ENCODE measurements at regions not wholly inside any gene's neighbourhood (a gene's known extent, or its start where the extent isn't known, plus 50 kb on each side); places are given as distances from the start of the nearest gene placed in this dataset.
"Not testable (repeated sequence)": the region's sequence is repeated elsewhere in the genome, so short reads cannot be mapped to it uniquely, and the experiment has no call there.

GRCh38 chr1:229907884-229908638, 159.0 kb upstream of the GALNT2 start:
- no peak for DNase-seq (ENCODE audit: extremely low read depth in 1 of 2, low read depth in 1 of 2)

DNA sequence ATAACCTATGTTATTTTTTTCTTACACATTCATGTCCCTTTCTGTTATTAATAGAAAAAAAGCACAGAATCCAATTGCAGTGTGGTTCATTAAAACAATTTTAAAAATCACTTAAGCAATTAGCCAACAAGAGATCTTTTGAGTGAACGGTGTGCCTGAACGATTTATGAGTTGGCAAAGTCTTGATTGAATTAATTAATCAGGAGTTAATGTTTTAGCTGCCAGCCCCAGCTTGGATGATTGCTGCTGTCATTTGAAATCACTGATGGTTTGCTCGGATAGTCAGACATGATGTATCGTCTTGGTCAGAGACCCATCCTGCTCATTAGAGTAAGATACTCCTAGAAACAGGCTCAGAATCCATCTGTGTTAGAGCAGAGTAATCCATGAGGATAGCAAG, 158.3 kb upstream of the GALNT2 start:
- no peak for DNase-seq (ENCODE audit: extremely low read depth in 1 of 2, low read depth in 1 of 2)

GRCh38 chr1:229913489-229913888, 153.5 kb upstream of the GALNT2 start:
- DNase-seq (ENCODE audit: extremely low read depth in 1 of 2, low read depth in 1 of 2), result no peak

DNA sequence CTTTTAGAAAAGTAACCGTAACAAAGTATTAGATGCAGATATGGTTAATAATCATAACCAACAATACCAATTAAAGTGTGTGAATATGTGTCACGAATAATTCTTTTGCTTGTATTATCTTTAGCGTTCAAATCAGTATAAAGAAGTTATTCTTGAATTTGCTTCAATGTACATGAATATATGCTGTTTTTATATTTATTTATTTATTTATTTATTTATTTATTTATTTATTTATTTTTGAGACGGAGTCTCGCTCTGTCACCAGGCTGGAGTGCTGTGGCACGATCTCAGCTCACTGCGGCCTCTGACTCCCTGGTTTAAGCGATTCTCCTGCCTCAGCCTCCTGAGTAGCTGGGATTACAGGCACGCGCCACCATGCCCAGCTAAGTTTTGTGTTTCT, 147.6 kb upstream of the GALNT2 start:
- not testable (repeated sequence) for DNase-seq (ENCODE audit: extremely low read depth in 1 of 2, low read depth in 1 of 2)

DNA sequence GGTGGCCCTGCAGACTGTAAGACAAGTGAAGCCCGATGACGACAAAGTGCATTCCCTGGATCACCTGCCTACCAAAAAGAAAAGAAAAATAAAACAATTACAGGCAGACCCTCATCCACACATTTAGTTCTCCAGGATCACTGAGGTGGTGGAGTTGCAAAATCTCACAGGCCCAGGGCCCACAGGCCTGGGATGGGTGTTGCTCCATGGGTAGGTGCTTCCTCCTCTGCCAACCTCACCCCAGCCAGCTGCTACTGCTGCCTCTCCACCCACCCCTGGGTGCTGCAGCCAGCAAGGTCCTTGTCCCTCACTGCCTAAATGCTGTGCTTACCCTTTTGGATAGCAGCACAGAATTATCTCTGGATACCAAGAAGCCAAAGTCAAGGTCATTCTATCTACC, 146.4 kb upstream of the GALNT2 start:
- no peak for DNase-seq (ENCODE audit: extremely low read depth in 1 of 2, low read depth in 1 of 2)

DNA sequence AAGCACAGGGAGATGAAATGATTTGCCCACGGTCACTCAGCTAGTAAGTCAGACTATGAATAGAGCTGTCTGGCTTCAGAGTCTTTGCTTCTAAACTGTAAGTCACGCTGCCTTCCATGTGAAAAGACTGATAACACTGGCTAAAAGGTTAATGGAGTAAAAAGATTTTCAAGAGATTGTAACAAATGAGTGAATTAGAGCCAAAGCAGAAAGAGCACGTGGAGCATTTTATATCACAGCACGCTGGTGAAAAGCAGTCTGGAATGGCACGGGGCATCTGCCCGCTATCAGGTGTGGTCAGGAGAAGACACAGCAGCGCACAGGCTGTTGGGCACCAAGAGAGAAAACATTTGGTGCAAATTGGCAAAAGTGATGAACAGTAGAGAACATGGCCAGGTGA, 144.8 kb upstream of the GALNT2 start:
- DNase-seq (ENCODE audit: extremely low read depth in 1 of 2, low read depth in 1 of 2), result no peak

- no peak for DNase-seq (ENCODE audit: extremely low read depth in 1 of 2, low read depth in 1 of 2)
Measured at GRCh38 chr1:229924639-229925038, 142.4 kb upstream of the GALNT2 start.

GRCh38 chr1:229928767-229929166, 138.3 kb upstream of the GALNT2 start:
- no peak for DNase-seq (ENCODE audit: extremely low read depth in 1 of 2, low read depth in 1 of 2)

DNA sequence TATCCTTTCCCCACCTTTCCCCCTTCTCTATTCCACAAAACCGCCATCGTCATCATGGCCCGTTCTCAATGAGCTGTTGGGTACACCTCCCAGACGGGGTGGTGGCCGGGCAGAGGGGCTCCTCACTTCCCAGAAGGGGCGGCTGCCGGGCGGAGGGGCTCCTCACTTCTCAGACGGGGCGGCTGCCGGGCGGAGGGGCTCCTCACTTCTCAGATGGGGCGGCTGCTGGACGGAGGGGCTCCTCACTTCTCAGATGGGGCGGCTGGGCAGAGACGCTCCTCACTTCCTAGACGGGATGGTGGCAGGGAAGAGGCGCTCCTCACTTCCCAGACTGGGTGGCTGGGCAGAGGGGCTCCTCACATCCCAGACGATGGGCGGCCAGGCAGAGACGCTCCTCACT, 135.3 kb upstream of the GALNT2 start:
- DNase-seq (ENCODE audit: extremely low read depth in 1 of 2, low read depth in 1 of 2), result not testable (repeated sequence)

DNA sequence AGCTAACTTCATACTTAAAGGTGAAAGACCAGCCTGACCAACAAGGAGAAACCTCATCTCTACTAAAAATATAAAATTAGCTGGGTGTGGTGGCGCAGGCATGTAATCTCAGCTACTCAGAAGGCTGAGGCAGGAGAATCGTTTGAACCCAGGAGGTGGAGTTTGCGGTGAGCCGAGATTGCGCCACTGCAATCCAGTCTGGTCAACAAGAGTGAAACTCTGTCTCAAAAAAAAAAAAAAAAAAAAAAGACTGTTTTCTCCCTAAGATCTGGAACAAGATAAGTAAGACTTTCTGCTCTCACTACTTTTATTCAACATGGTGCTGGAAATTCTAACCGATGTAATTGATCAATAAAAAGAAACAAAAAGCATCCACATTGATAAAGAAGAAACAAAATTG, 131.9 kb upstream of the GALNT2 start:
- DNase-seq (ENCODE audit: extremely low read depth in 1 of 2, low read depth in 1 of 2), result not testable (repeated sequence)

GRCh38 chr1:229938551-229938950, 128.5 kb upstream of the GALNT2 start:
- DNase-seq (ENCODE audit: extremely low read depth in 1 of 2, low read depth in 1 of 2), result no peak

GRCh38 chr1:229940684-229941083, 126.4 kb upstream of the GALNT2 start:
- DNase-seq (ENCODE audit: extremely low read depth in 1 of 2, low read depth in 1 of 2), result no peak

DNA sequence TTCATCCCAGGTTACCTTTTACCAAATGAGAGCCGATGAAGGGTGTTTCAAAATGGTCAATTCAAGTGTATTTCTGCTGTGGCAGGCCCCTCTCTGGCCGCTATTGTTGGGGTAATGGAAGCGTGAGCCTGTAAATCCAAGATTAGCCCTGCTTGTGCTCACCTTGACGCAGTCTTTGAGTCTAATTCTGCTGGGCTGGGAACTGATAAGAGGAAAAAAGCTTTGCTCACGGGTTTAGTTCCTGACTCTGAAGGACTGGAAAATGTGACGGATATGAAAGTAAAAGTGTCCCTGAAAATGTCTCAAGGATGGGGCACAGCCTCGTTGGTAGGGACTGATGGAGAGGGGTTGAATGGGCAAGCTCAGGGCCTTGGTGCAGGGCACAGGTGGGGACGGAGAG, 125.9 kb upstream of the GALNT2 start:
- no peak for DNase-seq (ENCODE audit: extremely low read depth in 1 of 2, low read depth in 1 of 2)

- no peak for DNase-seq (ENCODE audit: extremely low read depth in 1 of 2, low read depth in 1 of 2)
Measured at GRCh38 chr1:229941831-229942230, 125.2 kb upstream of the GALNT2 start.

DNA sequence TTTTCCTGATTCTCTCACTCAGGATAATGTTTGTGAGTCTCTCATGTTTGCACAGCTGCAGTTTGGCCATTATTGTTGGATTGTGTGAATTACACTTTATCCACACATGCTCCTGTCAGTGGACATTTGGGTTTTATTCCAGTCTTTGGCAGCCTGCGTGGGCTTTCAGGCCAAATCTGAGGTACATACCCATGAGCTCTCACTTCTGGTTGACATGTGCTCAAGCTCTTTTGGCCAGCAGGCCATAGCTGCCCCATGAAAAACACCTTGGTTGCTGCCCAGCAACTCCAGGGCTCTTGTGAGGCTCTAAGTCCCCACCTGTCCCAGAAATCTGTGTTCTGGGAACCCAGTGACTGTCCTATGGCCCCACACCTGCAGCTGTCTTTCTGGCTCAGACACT, 124.5 kb upstream of the GALNT2 start:
- DNase-seq (ENCODE audit: extremely low read depth in 1 of 2, low read depth in 1 of 2), result no peak

GRCh38 chr1:229943148-229943714, 123.8 kb upstream of the GALNT2 start:
- DNase-seq (ENCODE audit: extremely low read depth in 1 of 2, low read depth in 1 of 2), result no peak

GRCh38 chr1:229943988-229944743, 122.9 kb upstream of the GALNT2 start:
- no peak for DNase-seq (ENCODE audit: extremely low read depth in 1 of 2, low read depth in 1 of 2)

GRCh38 chr1:229945795-229946194, 121.2 kb upstream of the GALNT2 start:
- no peak for DNase-seq (ENCODE audit: extremely low read depth in 1 of 2, low read depth in 1 of 2)

GRCh38 chr1:229947968-229948367, 119.1 kb upstream of the GALNT2 start:
- no peak for DNase-seq (ENCODE audit: extremely low read depth in 1 of 2, low read depth in 1 of 2)

DNA sequence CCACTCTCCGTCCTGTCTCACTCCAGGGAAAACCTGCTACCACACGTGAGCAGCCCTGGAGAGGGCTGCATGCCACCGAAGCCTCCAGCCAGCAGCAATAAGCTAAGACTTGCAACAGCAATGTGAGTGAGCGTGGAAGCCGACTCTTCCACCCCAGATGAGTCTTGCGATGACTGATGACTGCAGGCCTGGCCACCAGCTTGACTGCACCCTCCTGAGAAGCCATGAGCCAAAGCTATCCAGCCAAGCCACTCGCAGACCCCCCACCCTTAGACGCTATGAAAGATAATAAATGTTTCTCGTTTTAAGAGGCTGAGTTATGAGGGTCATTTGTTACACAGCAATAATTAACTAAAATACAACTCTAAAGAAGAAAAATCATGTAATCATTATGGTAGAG, 118.6 kb upstream of the GALNT2 start:
- DNase-seq (ENCODE audit: extremely low read depth in 1 of 2, low read depth in 1 of 2), result no peak

- DNase-seq (ENCODE audit: extremely low read depth in 1 of 2, low read depth in 1 of 2), result no peak
Measured at GRCh38 chr1:229949500-229949899, 117.5 kb upstream of the GALNT2 start.

- DNase-seq (ENCODE audit: extremely low read depth in 1 of 2, low read depth in 1 of 2), result no peak
Measured at GRCh38 chr1:229950020-229950419, 117.0 kb upstream of the GALNT2 start.

Measured in activated CD8-positive, alpha-beta memory T cell treated with anti-CD3 and anti-CD28 coated beads for 1 hour (primary cell).